KOPT-K1 (cell line): ENCODE measurements at regions not wholly inside any gene's neighbourhood (a gene's known extent, or its start where the extent isn't known, plus 50 kb on each side); places are given as distances from the start of the nearest gene placed in this dataset.

ENCODE experiments used
- H3K27ac ChIP-seq: fragments of 200-600 bp; sonication (generic); 2 replicates; pipeline ENCODE4 v1.5.1; 2016; ENCODE audit warnings: antibody characterized with exemption, mild to moderate bottlenecking, low read depth, low read length; ENCODE audit not compliant: poor library complexity, severe bottlenecking
- H3K36me3 ChIP-seq: fragments of 200-600 bp; sonication (generic); 2 replicates; pipeline ENCODE4 v1.5.1; 2017; ENCODE audit warnings: antibody characterized with exemption, mild to moderate bottlenecking, low read length, moderate library complexity; ENCODE audit not compliant: insufficient read depth
- H3K9me3 ChIP-seq: fragments of 200-600 bp; sonication (generic); 2 replicates; pipeline ENCODE4 v1.5.1; 2017; ENCODE audit warnings: antibody characterized with exemption, low read length, mild to moderate bottlenecking; ENCODE audit not compliant: insufficient read depth, poor library complexity, severe bottlenecking

DNA sequence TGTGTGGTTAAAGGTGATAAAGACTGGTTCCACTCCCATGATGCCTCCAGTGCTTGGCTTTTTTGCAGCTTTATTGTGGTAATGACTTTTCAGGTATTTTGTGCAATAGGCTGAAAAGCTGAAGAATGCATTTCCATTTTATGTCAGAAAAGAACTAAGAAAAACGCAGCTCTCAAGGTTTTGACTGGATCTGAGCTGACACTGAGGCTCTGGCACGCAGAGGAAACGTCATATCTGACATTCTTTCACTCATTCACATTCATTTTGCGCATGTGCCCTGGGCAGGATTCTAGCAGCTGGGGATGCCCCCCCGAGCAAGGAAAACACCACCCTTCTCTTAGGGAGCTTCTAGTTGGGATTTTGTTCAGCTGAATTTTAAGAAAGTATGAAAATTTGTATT lies 408.5 kb upstream of the MKI67 start:
- no peaks in the 10 kb centered on the region for H3K9me3 ChIP-seq
- H3K36me3 ChIP-seq, result no peaks in the 10 kb centered on the region
- no peak overlapping the region for H3K27ac ChIP-seq

DNA sequence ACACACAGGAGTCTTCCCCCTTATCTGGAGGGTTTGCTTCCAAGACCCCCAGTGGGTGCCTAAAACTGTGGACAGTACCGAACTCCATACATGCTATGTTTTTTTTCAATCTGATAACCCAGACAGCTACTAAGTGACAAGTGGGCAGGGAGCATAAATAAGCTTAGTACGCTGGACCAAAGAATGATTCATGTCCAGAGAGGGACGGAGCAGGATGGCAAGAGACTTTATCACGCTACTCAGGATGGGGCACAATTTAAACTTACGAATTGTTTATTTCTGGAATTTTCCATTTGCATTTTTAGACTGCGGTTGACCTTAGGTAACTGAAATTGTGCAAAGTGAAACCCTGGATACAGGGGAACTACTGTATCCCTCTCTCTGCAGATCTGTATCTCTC lies 410.0 kb upstream of the MKI67 start:
- H3K27ac ChIP-seq, result no peak overlapping the region
- H3K36me3 ChIP-seq, result no peaks in the 10 kb centered on the region
- H3K9me3 ChIP-seq, result no peaks in the 10 kb centered on the region

DNA sequence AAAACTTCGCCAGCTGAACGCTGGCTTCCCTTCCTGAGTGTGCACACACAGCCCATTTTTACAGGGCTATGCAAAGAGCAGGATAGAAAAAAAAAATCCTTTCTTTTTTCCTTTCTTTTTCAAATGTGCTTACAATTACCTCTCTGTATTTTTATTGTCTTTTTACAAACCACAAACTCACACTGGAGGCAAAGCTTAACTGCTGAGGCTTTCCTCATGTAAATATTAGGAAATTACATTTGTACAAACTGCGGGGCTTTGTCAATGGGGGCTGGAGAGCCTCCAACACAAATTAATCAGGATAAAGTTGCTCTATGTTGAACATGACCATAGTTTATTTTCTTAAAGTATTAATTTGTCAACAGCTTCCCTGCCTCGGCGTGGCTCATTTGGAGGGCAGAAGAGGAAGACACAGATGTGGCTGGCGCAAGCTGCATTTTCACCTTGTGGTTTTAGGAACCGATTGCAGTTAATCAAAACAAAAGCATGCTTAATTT lies 411.7 kb upstream of the MKI67 start:
- Histone ChIP-seq H3K27ac (no peak overlapping the region), H3K36me3 (no peaks in the 10 kb centered on the region), H3K9me3 (no peaks in the 10 kb centered on the region)

DNA sequence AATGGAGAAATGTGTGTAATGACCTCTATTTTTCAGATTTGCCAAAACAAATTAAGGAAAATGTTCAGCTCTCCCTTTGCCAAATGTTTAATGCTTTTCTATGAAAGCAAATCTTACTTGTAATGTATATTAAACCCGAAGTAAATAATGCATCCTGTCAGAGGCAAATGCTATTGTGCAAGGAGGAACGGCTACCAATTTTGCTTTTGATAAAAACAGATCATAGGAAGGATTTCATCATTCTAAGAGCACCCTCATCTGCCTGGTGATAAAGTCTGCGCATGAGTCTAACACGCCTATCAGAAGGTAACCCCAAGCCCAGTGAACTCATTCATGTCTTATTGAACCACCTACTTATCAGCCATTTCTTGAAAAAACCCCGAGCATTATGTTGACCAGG lies 412.4 kb upstream of the MKI67 start:
- H3K9me3 ChIP-seq, result no peaks in the 10 kb centered on the region
- no peak overlapping the region for H3K27ac ChIP-seq
- no peaks in the 10 kb centered on the region for H3K36me3 ChIP-seq

DNA sequence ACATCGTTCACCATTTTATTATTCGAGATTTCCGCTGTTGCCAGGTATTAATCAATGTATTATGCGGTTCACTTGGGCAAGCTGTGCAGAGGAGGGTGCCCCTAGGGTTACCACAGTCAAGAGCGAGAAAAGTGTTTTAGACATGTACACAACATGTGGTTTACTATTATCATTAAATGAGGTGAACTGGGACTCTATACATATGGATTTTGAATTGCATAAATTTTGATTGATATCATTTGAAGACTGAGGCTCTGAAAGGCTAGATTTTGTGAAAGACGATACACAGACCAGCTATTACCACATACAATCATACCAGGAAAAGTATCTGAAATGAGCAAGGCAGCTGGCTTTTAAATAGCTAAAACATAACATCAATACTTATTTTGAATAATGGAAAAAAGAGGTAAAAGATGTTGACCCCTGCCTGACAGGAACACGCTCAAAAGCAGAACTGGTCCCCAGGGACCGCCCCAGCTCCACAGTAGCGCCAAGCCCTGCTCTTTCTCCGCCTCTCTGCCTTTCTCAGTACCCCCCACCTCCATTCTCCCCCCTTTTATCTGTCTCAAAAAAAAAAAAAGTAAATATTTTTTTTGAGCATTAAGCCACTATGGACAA lies 413.4 kb upstream of the MKI67 start:
- no peak overlapping the region for H3K27ac ChIP-seq
- H3K9me3 ChIP-seq, result no peaks in the 10 kb centered on the region
- no peaks in the 10 kb centered on the region for H3K36me3 ChIP-seq

DNA sequence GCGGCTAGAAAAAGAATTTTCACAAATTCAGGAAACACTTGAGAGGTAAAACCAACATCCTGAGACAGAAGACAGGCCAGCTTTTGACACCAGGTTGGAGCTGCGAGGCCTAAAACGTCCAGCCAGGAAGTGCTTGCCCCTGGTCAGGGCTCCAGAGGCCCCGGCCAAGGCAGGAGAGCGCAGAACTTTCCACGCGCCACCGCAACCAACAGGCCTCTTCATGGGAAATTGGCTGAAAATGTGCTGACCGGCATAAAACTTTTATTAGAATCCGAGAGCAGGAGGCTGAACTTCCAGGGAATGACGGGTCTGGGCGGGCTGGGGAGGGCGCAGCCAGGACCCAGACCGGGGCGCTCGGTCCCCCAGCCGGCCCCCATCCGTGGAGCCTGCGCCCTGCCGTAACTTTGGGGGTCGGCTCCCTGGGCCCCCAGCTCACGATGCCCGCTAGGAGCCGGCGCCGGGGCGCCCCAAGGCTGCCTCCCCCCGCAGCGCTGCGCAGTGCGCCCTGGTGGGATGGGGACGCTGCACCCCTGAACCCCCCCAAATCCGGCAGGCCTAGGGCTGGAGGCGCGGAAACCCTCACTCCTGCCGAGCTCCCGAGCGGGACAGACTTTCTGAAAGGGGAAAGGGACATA lies 414.0 kb upstream of the MKI67 start:
- H3K9me3 ChIP-seq, result no peaks in the 10 kb centered on the region
- no peaks in the 10 kb centered on the region for H3K36me3 ChIP-seq
- H3K27ac ChIP-seq, result no peak overlapping the region

DNA sequence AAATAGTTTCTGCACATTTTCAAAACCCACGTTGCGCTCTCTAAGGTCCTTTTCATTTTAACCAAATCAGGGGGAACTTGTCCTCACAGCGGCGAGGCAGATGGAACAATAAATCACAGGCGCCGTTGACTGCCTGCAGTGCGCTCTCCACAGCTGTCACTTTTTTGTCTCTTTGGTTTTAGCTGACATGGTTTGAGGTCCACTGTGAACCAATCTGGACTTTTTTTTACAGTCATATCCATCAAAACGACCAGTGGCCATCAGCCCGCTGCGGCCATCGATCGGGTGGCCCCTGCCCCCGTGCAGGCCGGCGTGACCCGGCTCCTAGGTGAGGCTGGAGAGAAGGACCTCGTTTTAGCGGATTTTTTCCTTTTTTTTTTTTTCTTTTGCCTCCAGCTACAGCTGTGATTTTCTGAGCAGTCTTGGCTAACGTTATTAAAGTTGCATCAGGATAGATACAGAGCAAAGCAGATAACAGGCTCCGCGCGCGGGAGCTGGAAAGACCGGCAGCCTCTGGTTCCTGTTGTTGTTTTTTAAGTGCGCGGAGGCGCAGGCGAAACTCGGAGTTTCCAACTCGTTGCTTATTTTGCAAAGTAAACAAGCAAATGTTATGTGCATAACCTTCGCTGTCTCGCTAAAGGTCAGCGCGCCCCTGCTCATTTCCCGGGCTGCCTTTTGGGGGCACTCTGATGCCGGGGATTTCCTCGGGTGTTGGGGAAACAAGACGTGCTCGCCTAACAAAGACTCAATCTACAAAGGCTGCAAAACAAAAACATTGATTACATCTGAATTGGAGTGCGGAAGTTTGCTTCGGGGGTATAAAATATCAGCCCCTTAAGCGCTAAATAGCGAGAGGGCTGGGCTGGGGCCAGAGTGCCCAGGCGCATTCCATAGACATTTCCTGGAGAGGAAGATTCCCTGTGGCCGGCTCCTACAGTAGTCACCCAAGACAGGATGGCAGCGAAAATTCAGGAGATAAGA lies 414.8 kb upstream of the MKI67 start:
- H3K27ac ChIP-seq, result no peak overlapping the region
- H3K36me3 ChIP-seq, result no peaks in the 10 kb centered on the region
- H3K9me3 ChIP-seq, result no peaks in the 10 kb centered on the region

DNA sequence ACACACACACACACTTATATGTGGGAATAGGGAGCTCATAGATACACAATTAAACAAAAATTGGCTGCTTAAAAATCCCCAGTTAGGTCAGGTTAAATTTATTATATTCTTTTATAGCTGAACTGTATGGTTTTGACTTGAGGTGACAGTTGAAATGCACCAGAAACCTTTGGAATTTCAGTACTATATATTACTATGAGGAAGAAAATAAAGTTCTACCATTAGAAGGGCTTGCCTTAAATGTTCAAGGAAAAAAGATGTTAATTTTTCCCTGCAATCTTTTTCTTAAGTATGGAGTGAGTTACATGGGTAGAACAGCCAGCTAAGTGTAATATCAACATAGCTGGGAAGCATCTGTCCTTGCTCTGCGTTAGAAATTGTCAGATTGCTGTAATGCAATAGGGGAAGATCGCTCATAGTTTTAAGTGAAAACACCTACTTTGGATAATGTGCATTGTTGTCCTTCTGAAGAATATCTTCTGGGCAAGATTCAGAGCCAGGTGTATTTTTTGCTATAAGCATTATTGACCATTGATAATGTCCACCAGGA lies 415.8 kb upstream of the MKI67 start:
- H3K36me3 ChIP-seq, result no peaks in the 10 kb centered on the region
- no peaks in the 10 kb centered on the region for H3K9me3 ChIP-seq
- no peak overlapping the region for H3K27ac ChIP-seq

DNA sequence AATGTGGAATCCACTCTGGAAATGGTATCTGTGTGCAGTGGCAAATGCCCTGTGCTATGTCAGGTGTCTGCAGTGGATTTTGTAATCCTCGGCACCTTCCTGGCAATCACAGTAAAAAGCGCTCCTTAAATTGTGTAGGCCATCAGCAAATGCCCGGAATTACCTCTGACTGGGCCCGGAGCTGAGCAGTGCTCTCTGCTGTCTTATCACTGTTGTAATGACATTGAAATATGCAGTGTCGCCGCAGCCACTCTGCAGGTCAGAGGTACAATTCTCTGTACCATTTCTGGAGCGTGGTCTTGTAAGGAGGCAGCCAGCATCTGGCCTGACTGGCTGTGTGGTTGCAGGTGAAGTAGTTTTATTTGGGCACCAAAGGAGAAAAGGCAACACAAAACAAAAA lies 416.4 kb upstream of the MKI67 start:
- Histone ChIP-seq H3K9me3 (no peaks in the 10 kb centered on the region), H3K36me3 (no peaks in the 10 kb centered on the region), H3K27ac (no peak overlapping the region)

DNA sequence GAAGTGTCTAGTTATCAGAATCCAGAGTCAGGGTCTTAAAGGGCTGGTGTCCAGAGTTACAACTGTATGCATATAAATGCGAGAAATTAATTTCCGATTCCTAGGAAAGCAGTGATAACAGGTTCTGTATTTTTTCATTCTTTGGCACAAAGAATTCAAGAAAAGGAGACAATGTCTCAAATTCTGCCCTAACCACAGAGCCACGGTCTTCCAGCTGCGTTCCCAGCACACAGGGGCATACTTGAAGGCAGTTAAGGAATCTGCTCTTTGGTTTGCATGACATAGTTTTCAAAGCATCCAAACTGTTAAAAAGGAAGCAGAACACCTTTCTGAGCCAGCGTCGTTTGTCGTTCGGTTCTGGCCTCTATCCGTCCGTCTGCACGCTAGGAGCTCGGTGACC lies 416.9 kb upstream of the MKI67 start:
- Histone ChIP-seq H3K9me3 (no peaks in the 10 kb centered on the region), H3K36me3 (no peaks in the 10 kb centered on the region), H3K27ac (no peak overlapping the region)

DNA sequence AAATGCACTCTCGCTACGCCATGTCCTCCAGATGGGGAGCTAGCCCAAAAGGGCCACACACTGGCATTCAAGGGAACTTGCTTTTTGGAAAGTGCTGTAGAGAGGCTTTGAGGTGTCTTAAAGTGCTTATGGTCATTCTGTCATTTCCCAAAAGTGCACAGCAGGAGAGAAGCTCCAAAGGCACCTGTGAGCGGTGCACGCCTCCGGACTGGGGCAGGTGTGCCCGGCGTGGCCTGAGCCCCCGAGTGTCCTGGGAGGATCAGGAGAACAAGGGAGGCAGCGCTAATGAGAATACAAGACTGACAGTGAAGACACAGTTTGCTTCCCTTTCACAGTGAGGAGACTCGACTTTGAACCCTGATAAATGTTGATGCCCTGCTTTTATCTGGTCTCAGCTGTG lies 419.0 kb upstream of the MKI67 start:
- Histone ChIP-seq H3K27ac (no peak overlapping the region), H3K9me3 (no peaks in the 10 kb centered on the region), H3K36me3 (no peaks in the 10 kb centered on the region)

DNA sequence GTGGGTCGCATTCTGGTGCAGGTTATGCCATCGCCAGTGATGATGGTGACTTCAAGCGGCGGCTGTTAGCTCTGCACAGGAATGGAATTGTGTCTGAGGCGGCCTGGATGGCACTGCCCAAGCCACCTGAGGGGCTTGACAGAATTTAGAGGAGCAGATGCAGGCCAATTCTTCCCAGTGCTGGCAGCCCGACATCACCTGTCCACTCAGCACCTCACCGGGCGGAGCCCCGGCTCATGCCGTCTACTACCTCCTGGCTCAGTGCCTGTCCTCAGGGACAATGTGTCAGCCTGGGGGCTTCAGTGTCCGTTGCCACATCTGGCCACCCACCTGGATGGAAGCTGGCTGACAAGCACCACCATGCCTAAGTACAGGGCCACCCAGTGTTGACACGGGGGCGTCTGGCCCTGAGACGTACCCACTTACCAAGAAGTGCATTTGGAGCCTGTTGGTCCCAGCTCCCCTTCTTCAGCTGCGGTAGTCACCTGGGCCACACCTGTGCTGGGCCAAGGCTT lies 420.5 kb upstream of the MKI67 start:
- Histone ChIP-seq H3K36me3 (no peaks in the 10 kb centered on the region), H3K27ac (no peak overlapping the region), H3K9me3 (no peaks in the 10 kb centered on the region)

DNA sequence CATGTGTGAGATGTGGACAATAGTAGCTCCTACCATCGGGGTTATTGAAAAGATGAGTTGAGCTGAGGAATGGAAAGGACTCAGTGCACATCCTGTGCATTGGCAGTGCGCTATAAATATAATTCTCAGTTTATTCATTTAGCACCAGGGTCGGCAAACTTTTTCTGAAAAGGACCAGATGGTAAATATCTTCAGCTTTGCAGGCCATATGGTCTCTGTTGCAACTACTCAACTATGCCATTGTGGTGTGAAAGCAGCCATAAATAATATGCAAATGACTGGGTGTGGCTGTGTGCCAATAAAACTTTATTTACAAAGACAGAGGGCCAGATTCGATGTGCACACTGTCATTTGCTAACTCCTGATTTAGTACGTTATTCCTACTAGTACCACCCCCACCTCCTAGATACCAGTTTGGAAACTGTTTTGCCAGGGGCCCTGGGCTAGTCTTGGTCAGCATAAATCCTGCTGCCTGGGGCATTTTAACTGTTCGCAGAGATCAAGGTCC lies 422.9 kb upstream of the MKI67 start:
- H3K36me3 ChIP-seq, result no peaks in the 10 kb centered on the region
- H3K9me3 ChIP-seq, result no peaks in the 10 kb centered on the region
- no peak overlapping the region for H3K27ac ChIP-seq

DNA sequence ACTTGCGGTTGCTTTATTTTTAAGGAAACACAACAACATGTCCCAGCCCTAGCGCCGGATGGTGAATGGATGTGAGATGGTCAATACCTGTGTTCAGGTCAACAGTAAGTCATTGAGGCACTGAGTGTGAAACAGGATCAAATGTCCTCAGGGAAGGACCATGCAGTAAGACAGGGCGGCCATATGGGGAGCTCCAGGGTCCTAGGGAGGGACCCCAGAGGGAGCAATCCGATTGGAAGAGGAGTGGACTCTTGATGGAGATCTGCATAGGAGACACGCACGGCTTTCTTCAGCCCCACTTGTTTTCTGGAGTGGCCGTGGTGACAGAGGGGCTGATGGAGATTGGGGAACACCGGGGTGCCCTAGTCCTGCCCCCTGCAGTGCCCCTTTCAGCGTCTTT lies 423.8 kb upstream of the MKI67 start:
- Histone ChIP-seq H3K27ac (no peak overlapping the region), H3K9me3 (no peaks in the 10 kb centered on the region), H3K36me3 (no peaks in the 10 kb centered on the region)

DNA sequence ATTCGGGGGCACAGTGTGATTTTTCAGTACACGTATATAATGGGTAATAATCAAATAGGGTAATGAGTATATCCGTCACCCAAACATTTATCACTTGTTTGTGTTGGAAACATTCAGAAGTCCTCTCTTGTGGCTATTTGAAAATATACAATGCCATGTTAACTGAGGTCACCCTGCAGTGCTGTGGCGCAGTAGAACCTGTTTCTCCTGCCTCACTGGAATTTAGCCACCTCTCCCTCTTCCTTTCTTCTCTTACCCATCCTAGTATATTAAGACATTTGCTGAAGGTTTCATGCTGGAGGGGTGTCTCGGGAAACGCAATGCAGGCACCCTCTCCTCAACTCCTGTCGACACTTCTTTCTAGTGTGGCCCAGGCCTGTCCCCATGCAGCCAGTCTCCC lies 425.3 kb upstream of the MKI67 start:
- H3K36me3 ChIP-seq, result no peaks in the 10 kb centered on the region
- H3K9me3 ChIP-seq, result no peaks in the 10 kb centered on the region
- no peak overlapping the region for H3K27ac ChIP-seq
